HL-60 (cell line): ENCODE measurements at regions not wholly inside any gene's neighbourhood (a gene's known extent, or its start where the extent isn't known, plus 50 kb on each side); places are given as distances from the start of the nearest gene placed in this dataset.

Source experiments
- CTCF ChIP-seq: IDR thresholded peaks from one replicate; pipeline ENCODE4 v1.5.1; 2011; ENCODE audit warnings: low read length, control low read depth, inconsistent platforms; ENCODE audit not compliant: insufficient read depth
- GABPA ChIP-seq: IDR thresholded peaks from 2 replicates; pipeline ENCODE4 v1.6.1; 2012; ENCODE audit warnings: low read depth
- POLR2AphosphoS5 ChIP-seq: IDR thresholded peaks from 2 replicates; pipeline ENCODE4 v1.6.1; 2012; ENCODE audit warnings: low read depth
- TF ChIP-seq, protein P1 (sequence below): IDR thresholded peaks from 2 replicates; pipeline ENCODE4 v1.6.1; 2012; ENCODE audit warnings: low read depth; ENCODE audit not compliant: insufficient replicate concordance

- TF ChIP-seq CTCF (no peak), POLR2AphosphoS5 (no peak), GABPA (no peak)
- TF ChIP-seq, protein P1, sequence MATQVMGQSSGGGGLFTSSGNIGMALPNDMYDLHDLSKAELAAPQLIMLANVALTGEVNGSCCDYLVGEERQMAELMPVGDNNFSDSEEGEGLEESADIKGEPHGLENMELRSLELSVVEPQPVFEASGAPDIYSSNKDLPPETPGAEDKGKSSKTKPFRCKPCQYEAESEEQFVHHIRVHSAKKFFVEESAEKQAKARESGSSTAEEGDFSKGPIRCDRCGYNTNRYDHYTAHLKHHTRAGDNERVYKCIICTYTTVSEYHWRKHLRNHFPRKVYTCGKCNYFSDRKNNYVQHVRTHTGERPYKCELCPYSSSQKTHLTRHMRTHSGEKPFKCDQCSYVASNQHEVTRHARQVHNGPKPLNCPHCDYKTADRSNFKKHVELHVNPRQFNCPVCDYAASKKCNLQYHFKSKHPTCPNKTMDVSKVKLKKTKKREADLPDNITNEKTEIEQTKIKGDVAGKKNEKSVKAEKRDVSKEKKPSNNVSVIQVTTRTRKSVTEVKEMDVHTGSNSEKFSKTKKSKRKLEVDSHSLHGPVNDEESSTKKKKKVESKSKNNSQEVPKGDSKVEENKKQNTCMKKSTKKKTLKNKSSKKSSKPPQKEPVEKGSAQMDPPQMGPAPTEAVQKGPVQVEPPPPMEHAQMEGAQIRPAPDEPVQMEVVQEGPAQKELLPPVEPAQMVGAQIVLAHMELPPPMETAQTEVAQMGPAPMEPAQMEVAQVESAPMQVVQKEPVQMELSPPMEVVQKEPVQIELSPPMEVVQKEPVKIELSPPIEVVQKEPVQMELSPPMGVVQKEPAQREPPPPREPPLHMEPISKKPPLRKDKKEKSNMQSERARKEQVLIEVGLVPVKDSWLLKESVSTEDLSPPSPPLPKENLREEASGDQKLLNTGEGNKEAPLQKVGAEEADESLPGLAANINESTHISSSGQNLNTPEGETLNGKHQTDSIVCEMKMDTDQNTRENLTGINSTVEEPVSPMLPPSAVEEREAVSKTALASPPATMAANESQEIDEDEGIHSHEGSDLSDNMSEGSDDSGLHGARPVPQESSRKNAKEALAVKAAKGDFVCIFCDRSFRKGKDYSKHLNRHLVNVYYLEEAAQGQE = no peak
Observed at GRCh38 chr13:62176051-62176450, 760.4 kb upstream of the PCDH20 start.
